ENCODE measurements at regions not wholly inside any gene's neighbourhood (a gene's known extent, or its start where the extent isn't known, plus 50 kb on each side); places are given as distances from the start of the nearest gene placed in this dataset.
"Not testable (repeated sequence)": the region's sequence is repeated elsewhere in the genome, so short reads cannot be mapped to it uniquely, and the experiment has no call there.

- TF ChIP-seq, protein P1, sequence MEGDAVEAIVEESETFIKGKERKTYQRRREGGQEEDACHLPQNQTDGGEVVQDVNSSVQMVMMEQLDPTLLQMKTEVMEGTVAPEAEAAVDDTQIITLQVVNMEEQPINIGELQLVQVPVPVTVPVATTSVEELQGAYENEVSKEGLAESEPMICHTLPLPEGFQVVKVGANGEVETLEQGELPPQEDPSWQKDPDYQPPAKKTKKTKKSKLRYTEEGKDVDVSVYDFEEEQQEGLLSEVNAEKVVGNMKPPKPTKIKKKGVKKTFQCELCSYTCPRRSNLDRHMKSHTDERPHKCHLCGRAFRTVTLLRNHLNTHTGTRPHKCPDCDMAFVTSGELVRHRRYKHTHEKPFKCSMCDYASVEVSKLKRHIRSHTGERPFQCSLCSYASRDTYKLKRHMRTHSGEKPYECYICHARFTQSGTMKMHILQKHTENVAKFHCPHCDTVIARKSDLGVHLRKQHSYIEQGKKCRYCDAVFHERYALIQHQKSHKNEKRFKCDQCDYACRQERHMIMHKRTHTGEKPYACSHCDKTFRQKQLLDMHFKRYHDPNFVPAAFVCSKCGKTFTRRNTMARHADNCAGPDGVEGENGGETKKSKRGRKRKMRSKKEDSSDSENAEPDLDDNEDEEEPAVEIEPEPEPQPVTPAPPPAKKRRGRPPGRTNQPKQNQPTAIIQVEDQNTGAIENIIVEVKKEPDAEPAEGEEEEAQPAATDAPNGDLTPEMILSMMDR (IDR thresholded peaks at IDR 0.05; ENCODE audit: low read depth, low read length, missing input control), result not testable (repeated sequence)
- TF ChIP-seq TAF1 (conservative IDR thresholded peaks at IDR 0.05); FOXA1 (IDR thresholded peaks at IDR 0.05); HNF4A (conservative IDR thresholded peaks at IDR 0.05); YY1 (IDR thresholded peaks at IDR 0.05); RAD21 (IDR thresholded peaks at IDR 0.05); JUND (IDR thresholded peaks at IDR 0.05); EGR1 (IDR thresholded peaks at IDR 0.05; ENCODE audit: low read depth in 2 of 2); SP1 (IDR thresholded peaks at IDR 0.05); GABPA (IDR thresholded peaks at IDR 0.05 in 1 of 2, conservative IDR thresholded peaks at IDR 0.05 in 1 of 2); HNF4G (IDR thresholded peaks at IDR 0.05): not testable (repeated sequence)
- TF ChIP-seq, protein P2, sequence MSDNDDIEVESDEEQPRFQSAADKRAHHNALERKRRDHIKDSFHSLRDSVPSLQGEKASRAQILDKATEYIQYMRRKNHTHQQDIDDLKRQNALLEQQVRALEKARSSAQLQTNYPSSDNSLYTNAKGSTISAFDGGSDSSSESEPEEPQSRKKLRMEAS (IDR thresholded peaks at IDR 0.05), result not testable (repeated sequence)
- TF ChIP-seq, protein P3, sequence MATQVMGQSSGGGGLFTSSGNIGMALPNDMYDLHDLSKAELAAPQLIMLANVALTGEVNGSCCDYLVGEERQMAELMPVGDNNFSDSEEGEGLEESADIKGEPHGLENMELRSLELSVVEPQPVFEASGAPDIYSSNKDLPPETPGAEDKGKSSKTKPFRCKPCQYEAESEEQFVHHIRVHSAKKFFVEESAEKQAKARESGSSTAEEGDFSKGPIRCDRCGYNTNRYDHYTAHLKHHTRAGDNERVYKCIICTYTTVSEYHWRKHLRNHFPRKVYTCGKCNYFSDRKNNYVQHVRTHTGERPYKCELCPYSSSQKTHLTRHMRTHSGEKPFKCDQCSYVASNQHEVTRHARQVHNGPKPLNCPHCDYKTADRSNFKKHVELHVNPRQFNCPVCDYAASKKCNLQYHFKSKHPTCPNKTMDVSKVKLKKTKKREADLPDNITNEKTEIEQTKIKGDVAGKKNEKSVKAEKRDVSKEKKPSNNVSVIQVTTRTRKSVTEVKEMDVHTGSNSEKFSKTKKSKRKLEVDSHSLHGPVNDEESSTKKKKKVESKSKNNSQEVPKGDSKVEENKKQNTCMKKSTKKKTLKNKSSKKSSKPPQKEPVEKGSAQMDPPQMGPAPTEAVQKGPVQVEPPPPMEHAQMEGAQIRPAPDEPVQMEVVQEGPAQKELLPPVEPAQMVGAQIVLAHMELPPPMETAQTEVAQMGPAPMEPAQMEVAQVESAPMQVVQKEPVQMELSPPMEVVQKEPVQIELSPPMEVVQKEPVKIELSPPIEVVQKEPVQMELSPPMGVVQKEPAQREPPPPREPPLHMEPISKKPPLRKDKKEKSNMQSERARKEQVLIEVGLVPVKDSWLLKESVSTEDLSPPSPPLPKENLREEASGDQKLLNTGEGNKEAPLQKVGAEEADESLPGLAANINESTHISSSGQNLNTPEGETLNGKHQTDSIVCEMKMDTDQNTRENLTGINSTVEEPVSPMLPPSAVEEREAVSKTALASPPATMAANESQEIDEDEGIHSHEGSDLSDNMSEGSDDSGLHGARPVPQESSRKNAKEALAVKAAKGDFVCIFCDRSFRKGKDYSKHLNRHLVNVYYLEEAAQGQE (IDR thresholded peaks at IDR 0.05), result not testable (repeated sequence)
- TF ChIP-seq, protein P4, sequence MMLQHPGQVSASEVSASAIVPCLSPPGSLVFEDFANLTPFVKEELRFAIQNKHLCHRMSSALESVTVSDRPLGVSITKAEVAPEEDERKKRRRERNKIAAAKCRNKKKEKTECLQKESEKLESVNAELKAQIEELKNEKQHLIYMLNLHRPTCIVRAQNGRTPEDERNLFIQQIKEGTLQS (IDR thresholded peaks at IDR 0.05), result not testable (repeated sequence)
Measured at GRCh38 chr10:22119575-22119974, 98.2 kb downstream of the EBLN1 start.
